HG03066 (cell line): ENCODE measurements at regions not wholly inside any gene's neighbourhood (a gene's known extent, or its start where the extent isn't known, plus 50 kb on each side); places are given as distances from the start of the nearest gene placed in this dataset.
"Not testable (repeated sequence)": the region's sequence is repeated elsewhere in the genome, so short reads cannot be mapped to it uniquely, and the experiment has no call there.

Source experiments
- ATAC-seq: cut with Tn5 transposase; IDR thresholded peaks from one replicate; pipeline ENCODE4 v1.9.1; 2021; ENCODE audit warnings: low read depth; ENCODE audit not compliant: unreplicated experiment

DNA sequence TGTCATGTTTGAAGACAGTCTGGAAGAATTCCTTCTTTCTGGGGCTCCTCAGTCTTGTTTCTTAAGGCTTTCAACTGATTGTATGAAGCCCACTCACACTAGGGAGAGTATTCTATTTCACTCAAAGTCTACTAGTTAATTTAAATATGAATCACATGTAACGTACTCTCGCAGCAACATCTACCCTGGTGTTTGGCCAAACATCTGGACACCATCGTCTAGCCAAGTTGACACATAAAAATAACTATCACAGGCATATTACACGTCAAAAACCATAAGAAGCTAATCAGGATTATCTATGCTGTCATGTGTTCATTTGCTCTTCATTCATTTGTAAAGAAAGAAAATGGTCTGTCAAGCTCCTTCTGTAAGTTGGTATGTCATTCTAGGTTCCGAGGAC, 787.4 kb downstream of the KCNJ2 start:
- ATAC-seq = no peak

DNA sequence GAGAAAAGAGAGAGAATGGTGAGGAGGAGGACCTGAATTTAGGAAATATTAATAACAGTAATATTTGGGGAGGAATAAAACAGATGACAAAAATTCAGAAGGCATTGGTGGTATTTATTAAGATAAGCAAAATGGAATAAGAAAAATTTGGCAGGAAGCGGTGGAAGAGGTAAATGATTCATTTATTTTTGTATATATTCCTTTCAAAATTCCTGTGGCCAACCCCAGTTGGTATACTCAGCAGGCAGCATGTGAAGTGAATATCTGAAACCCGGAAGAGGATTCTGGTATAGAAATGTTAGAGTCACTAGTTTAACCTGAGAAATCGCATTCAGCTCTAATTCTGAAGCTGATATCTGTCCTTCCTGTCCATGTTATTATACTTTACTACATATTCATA, 792.0 kb downstream of the KCNJ2 start:
- no peak for ATAC-seq

DNA sequence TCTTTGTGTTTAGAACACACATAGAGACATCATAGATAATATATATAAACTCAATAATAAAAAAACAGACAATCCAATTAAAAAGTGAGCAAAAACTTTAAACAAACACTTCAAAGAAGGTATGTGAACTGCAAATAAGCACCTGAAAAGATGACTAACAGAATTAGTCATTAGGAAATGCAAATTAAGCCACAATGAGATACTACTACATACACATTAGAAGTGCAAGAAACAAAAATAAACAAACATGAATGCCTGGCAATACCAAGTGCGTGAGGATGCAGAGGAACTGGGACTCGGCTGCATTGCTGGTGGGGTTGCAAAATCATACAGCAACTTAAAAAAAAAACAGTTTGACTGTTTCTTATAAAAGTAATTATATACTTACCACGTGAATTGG, 799.0 kb downstream of the KCNJ2 start:
- ATAC-seq = no peak

- no peak for ATAC-seq
Observed at GRCh38 chr17:70969521-70970034, 800.2 kb downstream of the KCNJ2 start.

DNA sequence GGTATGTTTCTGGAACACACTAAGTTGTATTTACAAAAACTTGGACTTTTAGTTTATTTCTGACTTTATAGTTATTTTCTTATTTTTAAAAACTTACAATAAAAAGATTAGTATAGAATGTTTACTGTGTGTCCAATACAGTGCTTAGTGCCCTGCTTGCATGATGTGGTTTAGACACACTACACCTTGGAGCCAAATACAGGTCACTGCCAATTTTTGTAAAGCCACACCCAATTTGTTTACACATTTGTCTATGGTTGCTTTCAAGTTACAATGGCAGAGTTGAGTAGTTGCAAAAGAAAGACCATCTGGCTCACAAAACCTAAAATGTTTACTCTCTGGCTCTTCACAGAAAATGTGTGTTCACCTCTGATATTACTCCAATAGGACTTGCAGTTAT, 807.1 kb downstream of the KCNJ2 start:
- ATAC-seq = no peak

DNA sequence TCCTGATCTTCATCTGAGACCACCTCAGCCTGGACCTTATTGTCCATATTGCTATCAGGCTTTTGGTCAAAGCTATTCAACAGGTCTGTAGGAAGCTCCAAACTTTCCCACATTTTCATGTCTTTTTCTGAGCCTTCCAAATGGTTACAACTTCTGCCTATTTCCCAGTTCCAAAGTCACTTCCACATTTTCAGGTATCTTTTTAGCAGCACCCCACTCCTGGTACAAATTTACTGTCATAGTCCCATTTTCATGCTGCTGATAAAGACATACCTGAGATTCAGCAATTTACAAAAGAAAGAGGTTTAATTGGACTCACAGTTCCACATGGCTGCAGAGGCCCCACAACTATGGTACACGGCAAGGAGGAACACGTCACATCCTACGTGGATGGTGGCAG, 815.5 kb downstream of the KCNJ2 start:
- no peak for ATAC-seq

- no peak for ATAC-seq
Observed at GRCh38 chr17:70987867-70988340, 818.6 kb downstream of the KCNJ2 start.

DNA sequence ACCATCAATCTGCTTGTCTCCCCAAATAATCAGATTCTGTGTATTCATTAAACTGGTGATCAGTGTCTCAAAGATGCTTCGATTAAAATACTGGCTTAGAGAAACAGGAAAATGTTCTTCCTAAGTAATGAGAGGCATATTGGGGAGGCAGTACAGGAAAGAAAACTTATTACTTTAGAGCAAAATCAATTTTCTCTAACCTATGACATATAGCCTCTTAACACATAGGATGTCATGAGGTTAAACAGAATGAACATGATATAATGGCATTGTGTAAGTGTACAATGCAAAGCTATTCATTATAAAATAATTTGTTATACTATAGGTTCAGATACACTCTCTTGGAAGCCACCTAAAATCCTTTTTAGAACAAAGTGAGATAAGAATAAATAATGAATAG, 819.3 kb downstream of the KCNJ2 start:
- no peak for ATAC-seq

DNA sequence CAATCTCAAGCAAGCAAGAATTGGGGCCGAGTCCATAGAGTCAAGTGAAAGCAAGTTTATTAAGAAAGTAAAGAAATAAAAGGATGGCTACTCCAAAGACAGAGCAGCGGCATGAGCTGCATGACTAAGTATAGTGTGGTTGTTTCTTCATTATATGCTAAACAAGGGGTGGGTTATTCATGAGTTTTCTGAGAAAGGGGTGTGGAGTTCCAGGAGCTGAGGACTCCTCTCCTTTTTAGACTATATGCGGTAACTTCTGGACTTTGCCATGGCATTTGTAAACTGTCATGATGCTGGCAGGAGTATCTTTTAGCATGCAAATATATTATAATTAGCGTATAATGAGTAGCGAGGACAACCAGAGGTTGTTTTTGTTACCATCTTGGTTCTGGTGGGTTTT, 819.9 kb downstream of the KCNJ2 start:
- no peak for ATAC-seq

- ATAC-seq = no peak
Observed at GRCh38 chr17:70994194-70994593, 824.9 kb downstream of the KCNJ2 start.

- ATAC-seq = no peak
Observed at GRCh38 chr17:70995997-70996396, 826.7 kb downstream of the KCNJ2 start.

DNA sequence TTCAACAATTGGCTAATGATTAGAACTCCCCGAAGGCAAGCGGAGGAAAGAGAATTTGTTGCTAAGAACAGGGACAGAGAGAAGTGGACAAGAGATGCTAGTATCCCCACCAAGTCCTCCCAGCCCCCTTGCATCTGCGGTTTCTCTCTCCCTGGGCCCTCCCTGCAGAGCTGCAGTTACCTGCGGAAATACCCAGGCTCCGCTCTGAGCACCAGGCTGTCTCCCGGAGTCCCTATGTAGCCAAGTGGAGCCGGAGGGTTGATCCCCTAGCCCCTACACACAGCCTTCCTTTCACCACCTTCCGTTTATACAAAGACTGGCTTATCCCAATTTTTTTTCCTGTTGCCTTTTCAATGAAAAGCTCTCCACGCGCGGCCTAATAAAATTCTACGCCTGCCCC, 834.4 kb downstream of the KCNJ2 start:
- no peak for ATAC-seq

GRCh38 chr17:71004413-71004812, 835.1 kb downstream of the KCNJ2 start:
- ATAC-seq = no peak

DNA sequence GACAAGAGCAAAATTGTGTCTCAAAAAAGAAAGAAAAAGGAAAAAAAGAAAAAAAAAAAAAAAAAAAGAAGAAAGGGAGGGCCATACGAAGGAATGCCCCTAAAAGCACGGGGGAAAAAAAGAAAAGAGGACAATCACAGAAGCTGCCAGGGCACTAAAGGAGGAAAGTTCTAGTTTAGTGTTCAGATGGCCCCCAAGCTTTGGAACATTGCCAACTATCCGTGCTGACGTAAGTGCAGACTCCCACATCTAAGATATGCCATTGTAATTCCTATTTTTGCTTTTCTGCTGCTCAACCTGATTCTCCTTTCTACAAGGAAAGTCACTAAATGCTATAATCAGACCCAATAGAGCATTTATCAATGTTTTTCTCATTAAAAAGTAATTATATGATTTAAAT, 842.1 kb downstream of the KCNJ2 start:
- no peak for ATAC-seq

- ATAC-seq = no peak
Observed at GRCh38 chr17:71019699-71020098, 850.4 kb downstream of the KCNJ2 start.

DNA sequence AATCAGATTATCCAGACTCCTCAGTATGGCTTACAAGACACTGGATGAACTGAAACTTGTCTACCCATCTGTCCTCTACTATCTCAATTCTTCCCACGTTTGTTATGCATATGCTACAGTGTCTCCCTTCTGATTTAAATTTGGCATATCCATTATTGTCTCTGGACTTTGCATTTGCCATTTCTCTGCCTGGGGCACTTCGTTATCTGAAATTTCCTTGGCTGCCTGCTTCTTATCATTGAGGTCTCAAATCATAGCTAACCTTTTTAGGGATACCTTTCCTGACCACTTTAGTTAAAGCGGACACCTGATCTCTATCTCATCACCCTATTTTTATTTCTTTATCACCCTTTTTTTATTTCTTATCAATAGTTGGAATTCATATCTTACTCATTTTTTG, 853.4 kb downstream of the KCNJ2 start:
- ATAC-seq = no peak

DNA sequence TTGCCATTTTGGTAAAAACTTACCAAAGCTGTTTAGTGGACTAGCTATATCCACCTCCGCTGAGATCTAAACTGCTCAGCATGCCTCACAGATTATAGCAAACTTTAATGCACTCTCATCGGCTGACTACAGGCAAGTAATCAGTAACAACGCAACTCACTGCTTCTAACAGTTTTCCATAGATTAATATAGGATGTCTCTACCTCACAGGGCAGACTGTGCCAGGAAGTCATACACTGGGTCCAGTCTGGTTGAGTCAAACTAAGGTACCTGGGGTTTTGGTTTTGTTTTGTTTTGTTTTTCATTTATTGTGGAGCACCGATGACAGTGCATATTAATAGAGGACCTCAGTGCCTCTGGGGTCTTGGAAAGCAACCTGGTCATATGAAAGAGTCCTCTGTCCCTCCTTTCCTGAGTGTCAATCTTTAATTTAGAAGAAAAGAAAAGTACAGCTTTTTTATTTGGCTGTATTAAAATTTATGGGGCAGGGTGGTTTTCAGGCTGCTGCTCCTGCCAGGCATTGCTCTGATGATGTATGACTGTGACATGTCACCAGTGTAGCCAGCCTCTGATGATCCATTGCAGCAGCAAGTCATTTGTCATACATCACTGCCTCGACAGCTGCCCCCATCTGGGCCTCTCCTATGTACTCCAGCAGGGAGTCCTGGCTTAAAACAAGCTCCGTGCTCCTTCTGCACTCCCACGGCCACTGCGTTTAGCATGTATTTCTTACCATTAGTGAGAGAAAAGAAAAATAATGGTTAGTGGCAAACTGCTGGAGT, 854.1 kb downstream of the KCNJ2 start:
- ATAC-seq = no peak

DNA sequence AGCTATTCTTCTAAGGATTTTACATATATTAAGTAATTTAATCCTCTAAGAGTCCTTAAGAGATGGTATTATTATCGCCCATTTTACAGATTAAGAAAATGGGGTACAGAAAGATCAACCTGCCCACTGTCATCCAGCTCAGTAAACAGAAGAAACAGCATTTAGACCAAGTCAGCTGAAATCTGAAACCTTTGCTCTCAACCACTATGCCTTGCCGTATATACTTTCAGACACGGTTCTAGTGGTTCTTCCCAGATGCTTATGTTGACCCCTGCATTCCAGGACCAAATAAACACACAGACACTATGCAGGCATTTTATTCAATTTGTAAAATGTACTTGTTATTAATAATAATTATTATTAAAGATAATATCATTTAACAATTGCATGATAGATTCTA, 854.8 kb downstream of the KCNJ2 start:
- ATAC-seq = no peak

- ATAC-seq = no peak
Observed at GRCh38 chr17:71024969-71025368, 855.6 kb downstream of the KCNJ2 start.

GRCh38 chr17:71029246-71029645, 859.9 kb downstream of the KCNJ2 start:
- no peak for ATAC-seq

DNA sequence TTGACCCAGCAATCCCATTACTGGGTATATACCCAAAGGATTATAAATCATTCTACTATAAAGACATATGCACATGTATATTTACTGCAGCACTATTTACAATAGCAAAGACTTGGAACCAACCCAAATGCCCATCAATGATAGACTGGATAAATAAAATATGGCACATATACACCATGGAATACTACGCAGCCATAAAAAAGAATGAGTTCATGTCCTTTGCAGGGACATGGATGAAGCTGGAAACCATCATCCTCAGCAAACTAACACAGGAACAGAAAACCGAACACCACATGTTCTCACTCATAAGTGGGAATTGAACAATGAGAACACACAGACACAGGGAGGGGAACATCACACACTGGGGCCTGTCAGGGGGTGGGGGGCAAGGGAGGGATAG, 862.0 kb downstream of the KCNJ2 start:
- ATAC-seq = not testable (repeated sequence)

- no peak for ATAC-seq
Observed at GRCh38 chr17:71032746-71033273, 863.5 kb downstream of the KCNJ2 start.
